HG03432 (cell line): ENCODE measurements at regions not wholly inside any gene's neighbourhood (a gene's known extent, or its start where the extent isn't known, plus 50 kb on each side); places are given as distances from the start of the nearest gene placed in this dataset.
"Not testable (repeated sequence)": the region's sequence is repeated elsewhere in the genome, so short reads cannot be mapped to it uniquely, and the experiment has no call there.

ENCODE experiments used
- ATAC-seq: cut with Tn5 transposase; IDR thresholded peaks from one replicate; pipeline ENCODE4 v1.9.1; 2021; ENCODE audit warnings: mild to moderate bottlenecking, moderate library complexity; ENCODE audit not compliant: unreplicated experiment

DNA sequence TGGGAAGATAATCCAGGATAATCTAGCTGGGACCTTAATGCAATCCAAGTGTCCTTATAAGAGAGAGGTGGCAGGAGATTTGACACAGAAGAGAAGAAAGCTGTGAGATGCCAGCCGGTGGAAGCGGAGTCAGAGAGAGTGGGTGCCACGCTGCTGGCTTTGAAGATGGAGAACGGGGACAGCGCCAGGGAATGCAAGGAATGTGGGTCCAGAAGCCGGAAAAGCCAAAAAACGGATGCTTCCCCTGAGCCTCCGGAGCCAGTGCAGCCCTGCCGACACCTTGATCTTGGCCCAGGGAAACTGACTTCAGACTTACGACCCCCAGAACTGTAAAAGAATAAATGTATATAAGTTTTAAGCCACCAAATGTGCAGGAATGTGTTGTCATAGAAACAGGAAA is 152.6 kb downstream of the ZNF281 start:
- ATAC-seq, result no peak

DNA sequence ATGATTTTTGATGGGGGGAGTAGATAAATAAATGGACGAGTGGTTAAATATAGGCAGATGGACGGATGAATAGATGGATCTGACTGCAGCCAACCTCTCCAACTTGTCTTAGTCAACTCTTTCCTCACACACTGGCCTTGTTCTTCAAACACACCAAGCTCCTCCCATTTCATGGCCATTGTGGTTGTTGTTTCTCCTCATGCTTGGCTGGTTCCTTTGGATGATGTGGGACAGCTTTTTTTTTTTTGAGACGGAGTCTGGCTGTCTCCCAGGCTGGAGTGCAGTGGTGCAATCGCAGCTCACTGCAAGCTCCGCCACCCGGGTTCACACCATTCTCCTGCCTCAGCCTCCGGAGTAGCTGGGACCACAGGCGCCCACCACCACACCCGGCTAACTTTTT is 155.2 kb downstream of the ZNF281 start:
- ATAC-seq, result not testable (repeated sequence)

DNA sequence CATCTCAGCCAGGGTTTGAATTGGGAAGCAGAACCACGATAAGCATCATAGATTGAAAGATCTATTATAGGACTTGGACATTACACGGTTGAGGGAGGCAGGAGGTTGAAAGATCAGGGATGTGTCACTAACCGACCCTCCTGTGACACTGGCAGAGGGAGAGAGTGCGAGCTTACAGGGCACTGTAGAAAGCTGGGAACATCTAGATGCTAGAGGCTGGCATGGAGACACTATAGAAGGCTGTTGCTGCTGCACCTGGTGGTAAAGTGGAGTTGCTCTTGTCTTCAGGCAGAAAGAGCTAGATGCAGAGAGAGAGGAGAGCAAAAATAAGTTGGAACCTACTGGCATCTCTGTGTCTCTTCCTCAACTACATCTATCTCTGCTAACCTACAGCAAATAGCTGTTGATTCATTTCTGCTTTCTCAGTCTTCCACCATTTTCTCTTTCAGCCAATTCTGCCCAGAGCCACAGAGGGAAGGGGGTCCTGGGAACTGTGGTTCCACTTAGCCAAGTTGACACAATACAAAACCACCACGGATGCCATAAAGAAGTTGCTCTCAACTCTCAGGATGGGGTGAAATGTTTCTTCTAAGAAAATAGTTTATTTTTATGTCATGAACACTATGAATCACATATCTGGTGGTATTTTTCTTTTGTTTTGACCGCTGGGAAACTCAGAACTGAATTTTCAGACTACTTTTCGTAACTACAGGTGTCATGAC is 155.9 kb downstream of the ZNF281 start:
- ATAC-seq, result peak; percentile 60

DNA sequence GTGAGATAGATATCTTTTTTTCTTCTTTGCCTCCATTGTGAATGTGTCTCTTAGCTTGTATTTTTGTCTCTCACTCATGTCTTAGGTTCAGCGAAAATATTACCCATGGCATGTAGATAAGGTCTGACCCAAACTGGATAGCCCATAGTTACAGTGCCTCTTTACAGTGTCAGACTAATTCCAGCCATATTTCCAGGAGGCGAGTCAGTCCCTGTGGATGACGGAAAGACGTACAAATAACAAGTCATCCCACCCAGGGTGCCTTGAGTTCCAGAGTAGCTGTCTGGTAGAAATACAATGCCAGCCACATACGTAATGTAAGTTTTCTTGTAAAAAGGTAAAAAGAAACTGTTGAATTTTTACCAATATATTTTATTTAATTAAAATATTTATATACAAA is 157.3 kb downstream of the ZNF281 start:
- no peak for ATAC-seq

DNA sequence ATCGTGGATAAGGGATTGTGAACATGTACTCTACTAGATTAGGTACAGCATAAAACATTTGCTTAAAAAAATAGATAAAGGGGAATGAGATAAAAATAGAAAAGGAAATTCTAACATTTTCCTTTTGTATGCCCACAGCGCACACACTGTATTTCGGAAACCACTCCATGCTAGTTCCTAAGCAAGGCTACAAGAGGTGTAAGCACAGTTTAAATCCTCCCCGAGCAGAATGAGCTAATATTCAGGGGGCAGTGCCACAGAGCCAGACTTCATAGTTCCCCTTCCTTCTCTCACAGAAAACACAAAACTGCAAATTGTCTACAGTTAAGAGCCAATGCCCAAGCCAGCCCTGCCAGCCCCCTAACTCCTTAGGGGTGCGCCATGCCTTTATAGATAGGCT is 159.4 kb downstream of the ZNF281 start:
- ATAC-seq, result no peak

DNA sequence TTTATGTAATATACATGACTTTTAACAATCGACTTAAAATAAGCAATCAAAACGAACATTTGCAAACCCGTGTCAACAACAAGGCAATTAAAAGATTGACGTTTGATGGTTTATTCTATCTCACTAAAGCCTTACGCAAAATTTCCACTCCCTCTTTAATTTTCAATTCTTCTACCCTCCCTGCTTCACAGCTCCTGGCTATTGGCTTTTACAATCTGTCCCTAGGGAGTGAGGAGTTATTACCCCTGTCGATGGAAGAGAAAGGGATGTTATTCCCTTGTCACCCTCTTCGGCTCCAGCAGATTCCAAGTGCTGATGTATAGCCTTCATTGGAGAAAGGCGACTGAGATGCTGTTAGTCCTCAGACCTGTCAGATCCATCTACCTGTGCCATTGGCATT is 161.3 kb downstream of the ZNF281 start:
- no peak for ATAC-seq

DNA sequence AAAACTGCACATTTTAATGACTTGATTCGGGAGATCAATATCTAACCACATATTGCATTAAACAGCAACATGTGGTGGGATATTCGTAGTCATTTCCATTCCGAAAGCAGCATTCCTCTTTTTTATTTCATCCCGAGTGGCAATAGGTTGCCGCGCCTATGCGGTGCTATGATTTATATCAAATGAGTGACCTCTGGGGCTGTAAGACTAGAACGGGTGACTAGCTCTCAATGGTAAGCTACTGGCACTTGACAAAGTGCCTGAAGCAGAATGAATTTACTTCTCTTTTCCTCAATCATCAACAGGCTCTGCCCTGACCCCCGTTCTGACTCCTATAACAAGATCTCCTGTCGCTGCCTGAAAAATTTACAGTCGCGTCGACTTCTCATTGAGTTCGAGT is 162.3 kb downstream of the ZNF281 start:
- no peak for ATAC-seq

DNA sequence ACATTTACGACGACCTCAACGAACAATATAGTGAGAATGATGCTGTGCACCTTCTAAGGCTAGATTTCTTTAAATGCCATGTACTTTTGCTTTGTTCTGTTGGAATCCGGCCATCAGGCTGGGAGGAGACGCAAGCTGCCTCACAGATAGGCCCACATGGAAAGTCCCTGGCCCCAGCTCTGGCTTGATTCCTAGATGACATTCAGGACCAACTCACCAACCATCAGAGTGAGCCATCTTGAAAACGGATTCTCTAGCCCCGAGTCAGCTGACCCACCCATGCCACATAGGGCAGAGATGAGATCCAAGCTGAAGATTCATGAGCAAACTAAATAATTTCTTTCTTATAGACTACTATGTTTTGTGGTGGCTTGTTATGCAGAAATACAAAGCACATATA is 164.4 kb downstream of the ZNF281 start:
- no peak for ATAC-seq

DNA sequence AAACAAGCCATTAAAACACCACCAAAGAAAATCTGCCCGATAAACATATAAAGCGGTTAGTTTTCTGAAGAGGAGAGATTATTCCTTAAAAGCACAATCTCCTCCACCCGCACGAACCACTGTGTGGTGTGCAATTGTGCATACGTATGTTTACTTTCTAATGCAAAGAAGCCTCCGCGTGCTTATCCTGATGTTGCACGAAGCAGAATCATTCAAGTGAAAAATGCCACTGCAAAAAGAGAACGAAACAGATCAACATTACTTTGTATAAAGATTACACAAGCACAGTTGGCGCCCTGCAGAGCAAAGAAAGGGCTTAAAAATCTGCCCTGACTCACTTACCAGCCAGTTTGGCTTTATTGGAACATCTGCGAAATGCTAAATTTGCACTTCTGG is 166.8 kb downstream of the ZNF281 start:
- ATAC-seq, result no peak

DNA sequence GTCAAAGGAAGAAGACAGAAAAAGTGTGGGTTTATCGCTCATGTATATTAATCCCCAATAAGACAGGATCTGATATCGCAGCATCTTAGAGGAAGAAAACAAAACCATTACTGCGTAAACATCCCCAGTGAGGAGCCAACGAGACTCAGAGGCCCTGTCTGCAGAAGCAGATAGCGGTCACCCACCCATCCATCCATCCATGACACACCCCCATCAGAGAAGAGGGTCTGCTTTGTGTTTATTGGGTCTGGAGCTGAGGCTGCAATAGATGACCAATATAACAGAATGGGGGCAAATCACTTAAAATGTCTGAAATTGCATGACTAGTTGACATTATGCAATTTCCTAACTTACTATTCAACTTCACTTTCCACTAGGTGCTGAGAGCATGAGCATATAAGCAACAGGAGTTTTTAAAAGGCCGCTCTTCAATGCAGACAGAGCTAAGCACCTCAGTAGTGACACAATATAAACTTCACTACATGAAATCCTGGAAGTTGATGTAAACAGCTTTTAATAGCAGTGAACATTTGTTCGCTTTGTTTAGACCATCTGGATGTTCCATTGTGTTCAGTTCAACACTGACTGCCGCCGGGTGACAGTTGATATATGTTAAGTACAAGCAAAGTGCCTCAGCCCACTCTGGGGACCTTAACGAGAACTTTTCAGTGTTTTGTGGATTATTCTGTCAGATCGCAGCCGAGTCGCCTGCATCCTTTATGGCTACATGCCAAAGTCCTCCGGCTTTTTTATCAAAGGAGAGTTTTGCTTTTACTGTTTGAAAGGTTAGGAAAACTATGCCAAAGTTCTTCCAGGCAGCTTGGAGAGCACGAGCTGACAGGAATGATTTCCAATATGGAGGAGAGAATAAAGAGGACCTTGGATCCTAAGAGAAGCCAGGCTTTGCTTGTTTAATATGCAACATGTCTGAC is 167.5 kb downstream of the ZNF281 start:
- ATAC-seq, result no peak

DNA sequence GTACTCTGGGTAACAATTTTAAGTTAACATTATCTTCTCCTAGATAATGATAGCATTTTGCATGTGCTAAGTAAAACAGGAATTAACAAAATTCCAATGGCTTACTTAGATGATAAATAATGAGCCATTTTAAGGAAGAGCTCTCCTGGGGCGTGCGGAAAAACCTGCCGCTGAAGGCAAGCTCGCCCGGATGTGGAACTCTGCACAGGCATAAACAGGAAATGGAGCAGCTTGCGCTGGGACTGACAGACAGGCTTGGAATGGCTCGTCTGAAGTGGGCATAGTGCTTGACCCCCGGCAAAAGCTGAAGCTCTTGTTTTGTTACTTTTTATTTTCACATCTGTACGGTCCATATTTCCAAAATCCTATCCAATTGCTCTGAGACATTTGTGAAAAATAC is 169.2 kb downstream of the ZNF281 start:
- ATAC-seq, result no peak

DNA sequence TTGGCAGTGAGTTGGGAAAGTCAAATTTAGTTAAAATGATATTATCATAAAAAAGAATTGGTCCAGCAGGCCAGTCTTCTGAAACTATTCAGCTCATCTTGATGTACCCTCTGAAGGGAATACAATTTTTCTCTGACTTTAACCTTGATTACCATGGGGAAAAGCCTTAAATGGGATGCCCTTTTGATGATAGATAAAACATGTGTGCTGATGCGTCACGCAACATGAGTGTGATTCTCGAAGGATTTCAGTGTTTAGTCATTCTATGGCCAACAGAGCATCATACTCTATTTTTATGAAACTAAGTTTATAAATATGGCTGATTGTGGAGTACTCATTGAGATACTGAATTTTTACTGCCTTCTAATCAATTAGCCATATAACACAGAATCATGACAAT is 171.5 kb downstream of the ZNF281 start:
- no peak for ATAC-seq

DNA sequence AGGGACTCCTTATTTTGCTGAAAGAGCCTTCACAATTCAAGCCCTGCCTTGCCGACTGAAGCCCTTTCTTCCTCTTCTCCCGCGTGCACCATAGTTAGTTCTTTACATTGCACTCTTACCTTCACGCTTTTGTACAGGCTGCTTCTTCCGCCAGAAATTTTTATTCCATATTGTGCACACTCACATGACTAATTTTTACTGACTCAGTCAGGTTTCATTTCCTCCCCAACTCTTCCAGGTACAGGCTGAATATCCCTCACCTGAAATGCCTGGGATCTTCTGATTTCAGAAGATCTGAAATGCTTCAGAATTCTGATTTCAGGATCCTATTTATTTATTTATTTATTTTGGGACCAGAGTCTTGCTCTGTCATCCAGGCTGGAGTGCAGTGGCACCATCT is 172.8 kb downstream of the ZNF281 start:
- no peak for ATAC-seq

DNA sequence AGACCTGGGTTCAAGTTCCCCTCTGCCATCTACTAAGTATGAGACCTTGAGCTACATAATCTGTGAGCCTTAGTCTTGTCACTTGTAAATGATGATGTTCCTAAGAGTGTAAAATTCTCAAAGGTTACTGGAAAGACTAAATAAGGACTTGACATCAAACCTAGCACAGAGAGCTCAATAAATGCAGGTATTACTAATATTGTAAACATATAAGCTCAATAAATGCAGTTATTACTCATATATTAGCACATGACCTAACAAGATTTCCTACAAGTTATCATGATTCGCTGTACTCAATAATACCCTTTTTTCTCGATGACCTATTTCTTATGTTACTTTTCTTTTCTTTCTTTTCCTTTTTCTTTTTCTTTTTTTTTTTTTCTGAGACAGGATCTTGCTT is 174.9 kb downstream of the ZNF281 start:
- ATAC-seq, result no peak

DNA sequence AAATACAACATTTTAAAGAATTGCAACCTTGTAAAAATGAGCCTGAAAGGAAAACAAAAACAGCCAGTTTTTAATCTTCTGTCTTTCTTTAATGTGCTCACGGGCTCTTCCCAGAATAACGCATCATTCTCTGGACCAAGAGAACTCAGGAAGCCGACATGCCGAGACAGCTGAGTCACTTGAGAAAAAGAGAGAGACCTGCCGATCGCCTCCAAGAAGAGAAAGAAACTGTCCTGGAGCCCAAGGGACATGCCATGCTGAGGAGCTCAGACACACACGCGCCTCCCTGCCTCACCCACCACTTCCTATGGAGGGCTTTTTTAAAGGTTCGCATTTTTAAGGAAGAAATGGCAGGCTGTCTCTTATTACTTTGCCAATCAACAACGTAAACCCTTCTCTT is 176.4 kb downstream of the ZNF281 start:
- ATAC-seq, result no peak

DNA sequence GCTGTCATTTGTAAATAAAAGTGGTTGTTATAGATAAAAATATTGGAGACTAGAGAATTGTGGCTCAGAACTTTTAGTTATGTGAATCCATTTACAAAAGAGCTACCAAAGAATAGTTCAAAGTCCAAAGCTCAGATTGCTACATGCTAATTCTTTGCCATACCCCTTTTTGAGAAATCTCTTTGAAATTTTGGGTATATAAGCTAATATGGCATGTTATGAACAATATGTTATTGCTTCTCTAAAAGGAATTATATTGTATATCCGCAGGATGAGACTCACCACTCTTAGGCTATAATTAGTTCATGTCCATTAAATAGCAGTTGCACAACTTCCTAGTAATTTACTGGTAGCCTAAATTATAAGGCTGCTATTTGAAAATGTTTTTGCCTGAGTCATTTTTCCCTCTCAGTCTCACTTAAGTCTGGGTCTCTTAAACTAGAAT is 178.0 kb downstream of the ZNF281 start:
- no peak for ATAC-seq

DNA sequence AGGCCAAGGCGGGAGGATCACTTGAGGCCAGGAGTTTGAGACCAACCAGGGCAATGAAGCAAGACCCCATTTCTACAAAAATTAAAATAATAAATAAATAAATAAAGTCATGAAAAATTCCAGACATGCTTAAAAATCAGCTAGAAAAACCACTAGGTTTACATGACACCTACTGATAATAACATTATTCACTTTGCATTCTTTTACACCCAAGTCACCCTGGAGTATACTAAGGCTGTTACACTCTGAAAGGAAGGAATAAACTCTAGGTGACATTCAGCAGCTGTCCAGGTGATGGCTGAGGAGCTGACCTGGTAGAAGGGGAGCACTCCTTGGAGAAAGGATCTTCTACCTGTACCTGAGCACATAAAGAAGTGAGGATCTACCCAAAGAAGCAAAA is 179.2 kb downstream of the ZNF281 start:
- ATAC-seq, result no peak

DNA sequence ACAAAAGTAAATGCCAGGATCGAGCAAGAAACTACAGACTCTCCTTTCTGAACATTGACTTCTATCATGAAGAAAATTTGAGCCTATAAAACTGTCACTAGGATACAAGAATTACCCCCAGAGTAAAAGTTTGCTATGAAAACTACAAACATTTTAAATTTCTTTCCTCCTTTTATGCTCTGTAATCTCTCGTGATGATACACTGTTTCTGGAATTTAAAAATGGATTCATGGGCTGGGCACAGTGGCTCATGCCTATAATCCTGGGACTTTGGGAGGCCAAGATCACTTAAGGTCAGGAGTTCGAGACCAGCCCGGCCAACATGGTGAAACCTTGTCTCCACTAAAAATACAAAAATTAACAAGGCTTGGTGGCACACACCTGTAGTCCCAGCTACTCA is 181.3 kb downstream of the ZNF281 start:
- ATAC-seq, result no peak

DNA sequence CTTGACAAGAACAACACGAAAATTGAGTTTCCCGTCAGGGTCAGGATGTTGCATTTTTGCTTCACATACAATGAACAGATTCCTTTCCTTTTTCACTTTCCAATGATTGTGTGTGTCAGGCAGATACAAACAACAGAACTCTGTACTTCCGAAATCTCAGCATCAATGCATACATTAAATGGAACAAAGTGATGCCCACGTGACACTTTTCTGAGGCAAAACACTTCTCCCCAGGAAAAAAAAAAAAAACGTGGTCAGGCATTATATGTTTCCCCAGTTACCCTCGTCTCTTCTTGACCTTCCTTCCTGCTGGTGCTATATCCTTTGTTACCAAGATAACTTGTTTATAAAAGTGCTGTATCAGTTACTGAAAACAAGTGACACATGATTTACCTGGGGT is 181.8 kb downstream of the ZNF281 start:
- no peak for ATAC-seq
